ENCODE measurements at regions not wholly inside any gene's neighbourhood (a gene's known extent, or its start where the extent isn't known, plus 50 kb on each side); places are given as distances from the start of the nearest gene placed in this dataset.

GRCh38 chr17:51537996-51538550 lies 277.7 kb downstream of the UTP18 start:
- H3K36me3 ChIP-seq (ENCODE audit: control insufficient read depth, insufficient read depth, low read length) = no peaks in the 10 kb centered on the region
- no peak for DNase-seq
- H3K27ac Mint-ChIP-seq = no peak overlapping the region
- no peak overlapping the region for H3K27ac ChIP-seq (ENCODE audit: low read length)
- no peaks in the 10 kb centered on the region for H3K9me3 Mint-ChIP-seq
- no peak overlapping the region for H3K4me3 ChIP-seq (ENCODE audit: low read length)
- H3K27me3 ChIP-seq (ENCODE audit: control insufficient read depth, insufficient read depth, low read length) = no peaks in the 10 kb centered on the region
- no peak for ATAC-seq
- no peaks in the 10 kb centered on the region for H3K4me1 ChIP-seq (ENCODE audit: control insufficient read depth, insufficient read depth, low read length)
- 80% methylated on average over 7 of the region's 7 CpGs for WGBS (ENCODE audit: insufficient coverage)
- TF ChIP-seq CTCF (IDR thresholded peaks at IDR 0.05) = no peak
- no peaks in the 10 kb centered on the region for H3K36me3 Mint-ChIP-seq
- H3K27me3 Mint-ChIP-seq (ENCODE audit: low read depth in 2 of 2) = peaks cover 7 to 10% of the 10 kb centered on the region in 2 donors
- intact Hi-C loops (cut with micrococcal nuclease) = no loop called here
- no peaks in the 10 kb centered on the region for H3K9me3 ChIP-seq (ENCODE audit: control insufficient read depth, insufficient read depth, low read length)
- no peak overlapping the region for H3K4me3 Mint-ChIP-seq
- no peaks in the 10 kb centered on the region for H3K4me1 Mint-ChIP-seq

GRCh38 chr17:51540151-51540550 lies 279.8 kb downstream of the UTP18 start:
- Mint-ChIP-seq H3K36me3 (no peaks in the 10 kb centered on the region), H3K4me3 (no peak overlapping the region), H3K27ac (no peak overlapping the region), H3K9me3 (no peaks in the 10 kb centered on the region), H3K27me3 (ENCODE audit: low read depth in 2 of 2) (peaks cover 6 to 7% of the 10 kb centered on the region in 2 donors), H3K4me1 (no peaks in the 10 kb centered on the region)
- no peak for TF ChIP-seq CTCF (IDR thresholded peaks at IDR 0.05)
- peak in 1 of 2 donors; percentile 33 for DNase-seq
- ATAC-seq = no peak
- 88% methylated on average over 6 of the region's 6 CpGs for WGBS (ENCODE audit: insufficient coverage)
- H3K27ac ChIP-seq (ENCODE audit: low read length) = no peak overlapping the region
- no peaks in the 10 kb centered on the region for H3K4me1 ChIP-seq (ENCODE audit: control insufficient read depth, insufficient read depth, low read length)
- intact Hi-C loops (cut with micrococcal nuclease) = no loop called here
- no peaks in the 10 kb centered on the region for H3K36me3 ChIP-seq (ENCODE audit: control insufficient read depth, insufficient read depth, low read length)
- H3K27me3 ChIP-seq (ENCODE audit: control insufficient read depth, insufficient read depth, low read length) = no peaks in the 10 kb centered on the region
- no peaks in the 10 kb centered on the region for H3K9me3 ChIP-seq (ENCODE audit: control insufficient read depth, insufficient read depth, low read length)
- H3K4me3 ChIP-seq (ENCODE audit: low read length) = no peak overlapping the region

GRCh38 chr17:51541215-51541614 lies 280.9 kb downstream of the UTP18 start:
- H3K27ac Mint-ChIP-seq = no peak overlapping the region
- WGBS (ENCODE audit: insufficient coverage) = 90% methylated on average over 3 of the region's 3 CpGs
- intact Hi-C loops (cut with micrococcal nuclease) = no loop called here

More at GRCh38 chr17:51541215-51541614, 280.9 kb downstream of the UTP18 start:
- TF ChIP-seq CTCF (IDR thresholded peaks at IDR 0.05) = no peak
- H3K36me3 ChIP-seq (ENCODE audit: control insufficient read depth, insufficient read depth, low read length) = no peaks in the 10 kb centered on the region
- no peaks in the 10 kb centered on the region for H3K27me3 ChIP-seq (ENCODE audit: control insufficient read depth, insufficient read depth, low read length)
- no peaks in the 10 kb centered on the region for H3K36me3 Mint-ChIP-seq
- H3K4me1 ChIP-seq (ENCODE audit: control insufficient read depth, insufficient read depth, low read length) = no peaks in the 10 kb centered on the region
- no peaks in the 10 kb centered on the region for H3K9me3 ChIP-seq (ENCODE audit: control insufficient read depth, insufficient read depth, low read length)
- no peak overlapping the region for H3K4me3 Mint-ChIP-seq
- no peak overlapping the region for H3K4me3 ChIP-seq (ENCODE audit: low read length)
- ATAC-seq (no peak), DNase-seq (no peak)
- H3K27ac ChIP-seq (ENCODE audit: low read length) = no peak overlapping the region
- H3K27me3 Mint-ChIP-seq (ENCODE audit: low read depth in 2 of 2) = peaks cover 6 to 7% of the 10 kb centered on the region in 2 donors
- no peaks in the 10 kb centered on the region for H3K4me1 Mint-ChIP-seq
- no peaks in the 10 kb centered on the region for H3K9me3 Mint-ChIP-seq

All from natural killer cell (primary cell).